ENCODE measurements at regions not wholly inside any gene's neighbourhood (a gene's known extent, or its start where the extent isn't known, plus 50 kb on each side); places are given as distances from the start of the nearest gene placed in this dataset.

GRCh38 chr4:79209081-79209480 is 116.8 kb downstream of the NAA11 start:
- Histone ChIP-seq H3K4me1 (ENCODE audit: control insufficient read depth in 5 of 5, insufficient read depth in 5 of 5, low read length in 5 of 5) (no peaks in the 10 kb centered on the region), H3K9me3 (ENCODE audit: control insufficient read depth in 4 of 4, insufficient read depth in 3 of 4, low read length in 3 of 4) (peaks cover 0 to 5% (median 0%) of the 10 kb centered on the region in 4 donors), H3K9ac (ENCODE audit: insufficient read depth in 1 of 2, low read length in 2 of 2) (no peak overlapping the region), H3K27ac (ENCODE audit: low read depth in 1 of 2, low read length in 1 of 2) (no peak overlapping the region), H3K4me3 (no peak overlapping the region), H3K36me3 (ENCODE audit: control insufficient read depth in 4 of 4, insufficient read depth in 4 of 4, low read length in 4 of 4) (no peaks in the 10 kb centered on the region), H3K27me3 (ENCODE audit: control insufficient read depth in 3 of 3, insufficient read depth in 3 of 3, low read length in 2 of 3) (no peaks in the 10 kb centered on the region)
- 40 to 65% methylated on average over 3 of the region's 3 CpGs for WGBS, 2 donors
- TF ChIP-seq CTCF (IDR thresholded peaks at IDR 0.05; ENCODE audit: control extremely low read depth, extremely low read depth) = no peak
- ATAC-seq (ENCODE audit: insufficient read depth, low FRiP score) (no peak), DNase-seq (no peak)

- ATAC-seq (ENCODE audit: insufficient read depth, low FRiP score) (no peak), DNase-seq (no peak)
- no peak overlapping the region for H3K4me3 ChIP-seq
- H3K9ac ChIP-seq (ENCODE audit: insufficient read depth in 1 of 2, low read length in 2 of 2) = no peak overlapping the region
- H3K27me3 ChIP-seq (ENCODE audit: control insufficient read depth in 3 of 3, insufficient read depth in 3 of 3, low read length in 2 of 3) = no peaks in the 10 kb centered on the region
- no peaks in the 10 kb centered on the region for H3K4me1 ChIP-seq (ENCODE audit: control insufficient read depth in 5 of 5, insufficient read depth in 5 of 5, low read length in 5 of 5)
- H3K36me3 ChIP-seq (ENCODE audit: control insufficient read depth in 4 of 4, insufficient read depth in 4 of 4, low read length in 4 of 4) = no peaks in the 10 kb centered on the region
- TF ChIP-seq CTCF (IDR thresholded peaks at IDR 0.05; ENCODE audit: control extremely low read depth, extremely low read depth) = no peak
- H3K9me3 ChIP-seq (ENCODE audit: control insufficient read depth in 4 of 4, insufficient read depth in 3 of 4, low read length in 3 of 4) = peaks cover 0 to 5% (median 0%) of the 10 kb centered on the region in 4 donors
- no peak overlapping the region for H3K27ac ChIP-seq (ENCODE audit: low read depth in 1 of 2, low read length in 1 of 2)
These were observed 118.6 kb downstream of the NAA11 start for GRCh38 chr4:79207281-79207680.

GRCh38 chr4:79206660-79207059 is 119.2 kb downstream of the NAA11 start:
- 89 to 94% methylated on average over 4 of the region's 4 CpGs for WGBS, 2 donors
- DNase-seq = no peak
- Histone ChIP-seq H3K9ac (ENCODE audit: insufficient read depth in 1 of 2, low read length in 2 of 2) (no peak overlapping the region), H3K4me3 (no peak overlapping the region), H3K27ac (ENCODE audit: low read depth in 1 of 2, low read length in 1 of 2) (no peak overlapping the region), H3K36me3 (ENCODE audit: control insufficient read depth in 4 of 4, insufficient read depth in 4 of 4, low read length in 4 of 4) (no peaks in the 10 kb centered on the region), H3K27me3 (ENCODE audit: control insufficient read depth in 3 of 3, insufficient read depth in 3 of 3, low read length in 2 of 3) (no peaks in the 10 kb centered on the region), H3K4me1 (ENCODE audit: control insufficient read depth in 5 of 5, insufficient read depth in 5 of 5, low read length in 5 of 5) (no peaks in the 10 kb centered on the region), H3K9me3 (ENCODE audit: control insufficient read depth in 4 of 4, insufficient read depth in 3 of 4, low read length in 3 of 4) (peaks cover 0 to 5% (median 0%) of the 10 kb centered on the region in 4 donors)
- ATAC-seq (ENCODE audit: insufficient read depth, low FRiP score) = no peak
- no peak for TF ChIP-seq CTCF (IDR thresholded peaks at IDR 0.05; ENCODE audit: control extremely low read depth, extremely low read depth)

GRCh38 chr4:79205121-79205520 is 120.7 kb downstream of the NAA11 start:
- Histone ChIP-seq H3K4me1 (ENCODE audit: control insufficient read depth in 5 of 5, insufficient read depth in 5 of 5, low read length in 5 of 5) (no peaks in the 10 kb centered on the region), H3K36me3 (ENCODE audit: control insufficient read depth in 4 of 4, insufficient read depth in 4 of 4, low read length in 4 of 4) (no peaks in the 10 kb centered on the region), H3K4me3 (no peak overlapping the region), H3K9me3 (ENCODE audit: control insufficient read depth in 4 of 4, insufficient read depth in 3 of 4, low read length in 3 of 4) (peaks cover 0 to 5% (median 0%) of the 10 kb centered on the region in 4 donors), H3K27ac (ENCODE audit: low read depth in 1 of 2, low read length in 1 of 2) (no peak overlapping the region), H3K9ac (ENCODE audit: insufficient read depth in 1 of 2, low read length in 2 of 2) (no peak overlapping the region), H3K27me3 (ENCODE audit: control insufficient read depth in 3 of 3, insufficient read depth in 3 of 3, low read length in 2 of 3) (no peaks in the 10 kb centered on the region)
- ATAC-seq (ENCODE audit: insufficient read depth, low FRiP score) = no peak
- TF ChIP-seq CTCF (IDR thresholded peaks at IDR 0.05; ENCODE audit: control extremely low read depth, extremely low read depth) = no peak
- 82 to 93% methylated on average over 3 of the region's 3 CpGs for WGBS, 2 donors
- no peak for DNase-seq

All from lung (tissue), 11 donors.